ENCODE measurements at regions not wholly inside any gene's neighbourhood (a gene's known extent, or its start where the extent isn't known, plus 50 kb on each side); places are given as distances from the start of the nearest gene placed in this dataset.

DNA sequence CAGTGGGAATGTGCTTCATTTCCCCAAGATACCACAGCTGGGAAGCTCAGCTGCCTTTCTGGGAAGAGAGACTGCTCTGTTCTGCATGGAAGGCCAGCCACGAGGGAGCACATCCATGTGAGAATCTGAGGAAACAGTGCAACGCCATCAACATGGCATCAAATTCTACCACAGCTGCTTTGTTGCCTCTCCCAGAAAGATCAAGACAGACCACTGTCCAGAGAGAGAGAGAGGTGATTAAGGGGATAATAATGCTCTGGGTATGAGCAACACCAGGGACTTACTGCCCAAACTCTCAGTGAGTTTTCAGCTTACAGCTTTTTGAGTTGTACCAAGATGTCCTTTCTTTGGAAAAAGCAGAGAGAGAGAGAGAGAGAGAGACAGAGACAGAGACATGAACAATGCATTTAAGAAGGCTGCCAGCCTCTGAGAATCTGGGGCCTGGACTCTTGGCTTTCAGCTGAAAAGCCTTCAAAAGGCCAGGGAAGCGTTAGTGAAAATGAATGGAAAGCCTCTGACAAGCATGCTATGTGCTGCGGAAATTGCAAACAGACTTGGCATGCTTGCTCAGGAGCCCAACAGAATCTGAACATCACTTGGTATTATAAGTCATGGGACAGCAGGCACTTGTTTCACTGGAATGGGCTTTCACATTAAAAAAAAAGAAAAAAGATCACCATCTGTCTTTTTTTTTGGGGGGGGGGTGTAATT, 223.1 kb downstream of the MAP2K6 start:
- DNase-seq (ENCODE audit: low read depth), result peak; percentile 84
- Mint-ChIP-seq H3K4me1 (ENCODE audit: low read depth, unreplicated experiment) (peaks cover 13% of the 10 kb centered on the region), H3K27me3 (ENCODE audit: low read depth, unreplicated experiment) (no peaks in the 10 kb centered on the region), H3K36me3 (ENCODE audit: low read depth, unreplicated experiment) (no peaks in the 10 kb centered on the region), H3K4me3 (ENCODE audit: unreplicated experiment) (no peak overlapping the region), H3K9me3 (ENCODE audit: unreplicated experiment) (no peaks in the 10 kb centered on the region), H3K27ac (ENCODE audit: unreplicated experiment) (peak overlapping the region; percentile 89)
- Histone ChIP-seq H3K4me1 (ENCODE audit: insufficient read depth, low read length) (peaks cover 10% of the 10 kb centered on the region), H3K9ac (ENCODE audit: low read length) (peak overlapping the region; percentile 12), H3K9me3 (ENCODE audit: insufficient read depth, low read depth, low read length) (no peaks in the 10 kb centered on the region), H4K20me1 (ENCODE audit: insufficient read depth, low read length) (no peaks in the 10 kb centered on the region), H3K36me3 (ENCODE audit: insufficient read depth, low read length) (no peaks in the 10 kb centered on the region), H3K27me3 (ENCODE audit: insufficient read depth, low read length) (no peaks in the 10 kb centered on the region), H3K27ac (ENCODE audit: low read depth, low read length) (peak overlapping the region; percentile 37), H3K4me3 (ENCODE audit: insufficient read depth, low read depth, low read length) (no peak overlapping the region), H3K4me2 (ENCODE audit: low read length) (peak overlapping the region; percentile 67), H3K79me2 (ENCODE audit: insufficient read depth, low read length) (no peaks in the 10 kb centered on the region), H2AFZ (ENCODE audit: low read depth, low read length) (no peak overlapping the region)
- FAIRE-seq, result peak; percentile 54
- no peak for TF ChIP-seq EZH2 (IDR thresholded peaks at IDR 0.05; ENCODE audit: insufficient read depth, low read length)
- TF ChIP-seq, protein P1, sequence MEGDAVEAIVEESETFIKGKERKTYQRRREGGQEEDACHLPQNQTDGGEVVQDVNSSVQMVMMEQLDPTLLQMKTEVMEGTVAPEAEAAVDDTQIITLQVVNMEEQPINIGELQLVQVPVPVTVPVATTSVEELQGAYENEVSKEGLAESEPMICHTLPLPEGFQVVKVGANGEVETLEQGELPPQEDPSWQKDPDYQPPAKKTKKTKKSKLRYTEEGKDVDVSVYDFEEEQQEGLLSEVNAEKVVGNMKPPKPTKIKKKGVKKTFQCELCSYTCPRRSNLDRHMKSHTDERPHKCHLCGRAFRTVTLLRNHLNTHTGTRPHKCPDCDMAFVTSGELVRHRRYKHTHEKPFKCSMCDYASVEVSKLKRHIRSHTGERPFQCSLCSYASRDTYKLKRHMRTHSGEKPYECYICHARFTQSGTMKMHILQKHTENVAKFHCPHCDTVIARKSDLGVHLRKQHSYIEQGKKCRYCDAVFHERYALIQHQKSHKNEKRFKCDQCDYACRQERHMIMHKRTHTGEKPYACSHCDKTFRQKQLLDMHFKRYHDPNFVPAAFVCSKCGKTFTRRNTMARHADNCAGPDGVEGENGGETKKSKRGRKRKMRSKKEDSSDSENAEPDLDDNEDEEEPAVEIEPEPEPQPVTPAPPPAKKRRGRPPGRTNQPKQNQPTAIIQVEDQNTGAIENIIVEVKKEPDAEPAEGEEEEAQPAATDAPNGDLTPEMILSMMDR (IDR thresholded peaks at IDR 0.05; ENCODE audit: insufficient read depth, low read depth, low read length), result no peak

DNA sequence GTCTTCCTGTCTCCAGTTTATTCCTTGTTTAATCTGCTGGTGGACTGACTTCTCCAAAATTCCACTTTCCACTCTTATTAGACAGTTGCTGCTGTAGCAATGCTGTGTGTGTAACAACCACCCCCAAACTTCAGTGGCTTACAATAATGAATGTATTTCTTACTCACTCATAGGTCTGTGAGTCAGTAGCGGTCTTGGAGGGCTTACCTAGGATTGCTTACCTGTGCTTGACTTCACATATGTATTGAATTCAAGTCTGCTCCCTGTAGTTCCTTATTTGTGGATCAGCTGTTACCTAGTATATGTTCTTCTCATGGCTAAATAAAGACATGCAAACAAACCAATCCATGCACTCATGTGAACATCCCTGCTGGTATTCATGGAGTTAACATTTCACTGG, 224.6 kb downstream of the MAP2K6 start:
- Histone ChIP-seq H3K9me3 (ENCODE audit: insufficient read depth, low read depth, low read length) (no peaks in the 10 kb centered on the region), H3K36me3 (ENCODE audit: insufficient read depth, low read length) (no peaks in the 10 kb centered on the region), H3K27me3 (ENCODE audit: insufficient read depth, low read length) (no peaks in the 10 kb centered on the region), H3K4me1 (ENCODE audit: insufficient read depth, low read length) (peaks cover 10% of the 10 kb centered on the region), H4K20me1 (ENCODE audit: insufficient read depth, low read length) (no peaks in the 10 kb centered on the region), H3K4me2 (ENCODE audit: low read length) (no peak overlapping the region), H3K79me2 (ENCODE audit: insufficient read depth, low read length) (no peaks in the 10 kb centered on the region), H3K4me3 (ENCODE audit: insufficient read depth, low read depth, low read length) (no peak overlapping the region), H3K27ac (ENCODE audit: low read depth, low read length) (no peak overlapping the region), H2AFZ (ENCODE audit: low read depth, low read length) (no peak overlapping the region), H3K9ac (ENCODE audit: low read length) (no peak overlapping the region)
- H3K27ac Mint-ChIP-seq (ENCODE audit: unreplicated experiment), result no peak overlapping the region
- TF ChIP-seq EZH2 (IDR thresholded peaks at IDR 0.05; ENCODE audit: insufficient read depth, low read length), result no peak
- TF ChIP-seq, protein P1 (IDR thresholded peaks at IDR 0.05; ENCODE audit: insufficient read depth, low read depth, low read length), result no peak
- H3K4me3 Mint-ChIP-seq (ENCODE audit: unreplicated experiment), result no peak overlapping the region
- FAIRE-seq (no peak), DNase-seq (ENCODE audit: low read depth) (no peak)
- no peaks in the 10 kb centered on the region for H3K9me3 Mint-ChIP-seq (ENCODE audit: unreplicated experiment)
- no peaks in the 10 kb centered on the region for H3K27me3 Mint-ChIP-seq (ENCODE audit: low read depth, unreplicated experiment)
- peaks cover 13% of the 10 kb centered on the region for H3K4me1 Mint-ChIP-seq (ENCODE audit: low read depth, unreplicated experiment)
- H3K36me3 Mint-ChIP-seq (ENCODE audit: low read depth, unreplicated experiment), result no peaks in the 10 kb centered on the region

GRCh38 chr17:69640073-69640472, 225.6 kb downstream of the MAP2K6 start:
- no peak overlapping the region for H3K4me2 ChIP-seq (ENCODE audit: low read length)
- no peaks in the 10 kb centered on the region for H3K36me3 ChIP-seq (ENCODE audit: insufficient read depth, low read length)
- TF ChIP-seq EZH2 (IDR thresholded peaks at IDR 0.05; ENCODE audit: insufficient read depth, low read length), result no peak
- TF ChIP-seq, protein P1 (IDR thresholded peaks at IDR 0.05; ENCODE audit: insufficient read depth, low read depth, low read length), result no peak
- Mint-ChIP-seq H3K4me3 (ENCODE audit: unreplicated experiment) (no peak overlapping the region), H3K27ac (ENCODE audit: unreplicated experiment) (no peak overlapping the region), H3K4me1 (ENCODE audit: low read depth, unreplicated experiment) (peaks cover 13% of the 10 kb centered on the region), H3K27me3 (ENCODE audit: low read depth, unreplicated experiment) (no peaks in the 10 kb centered on the region), H3K36me3 (ENCODE audit: low read depth, unreplicated experiment) (no peaks in the 10 kb centered on the region), H3K9me3 (ENCODE audit: unreplicated experiment) (no peaks in the 10 kb centered on the region)
- H2AFZ ChIP-seq (ENCODE audit: low read depth, low read length), result no peak overlapping the region
- no peaks in the 10 kb centered on the region for H3K79me2 ChIP-seq (ENCODE audit: insufficient read depth, low read length)
- DNase-seq (ENCODE audit: low read depth) (no peak), FAIRE-seq (no peak)
- H3K4me3 ChIP-seq (ENCODE audit: insufficient read depth, low read depth, low read length), result no peak overlapping the region
- no peaks in the 10 kb centered on the region for H3K27me3 ChIP-seq (ENCODE audit: insufficient read depth, low read length)
- H3K27ac ChIP-seq (ENCODE audit: low read depth, low read length), result no peak overlapping the region
- no peaks in the 10 kb centered on the region for H3K9me3 ChIP-seq (ENCODE audit: insufficient read depth, low read depth, low read length)
- no peaks in the 10 kb centered on the region for H4K20me1 ChIP-seq (ENCODE audit: insufficient read depth, low read length)
- H3K4me1 ChIP-seq (ENCODE audit: insufficient read depth, low read length), result peaks cover 10% of the 10 kb centered on the region
- H3K9ac ChIP-seq (ENCODE audit: low read length), result no peak overlapping the region

Data from astrocyte (in vitro differentiated cells and primary cell).